ENCODE measurements at regions not wholly inside any gene's neighbourhood (a gene's known extent, or its start where the extent isn't known, plus 50 kb on each side); places are given as distances from the start of the nearest gene placed in this dataset.

DNA sequence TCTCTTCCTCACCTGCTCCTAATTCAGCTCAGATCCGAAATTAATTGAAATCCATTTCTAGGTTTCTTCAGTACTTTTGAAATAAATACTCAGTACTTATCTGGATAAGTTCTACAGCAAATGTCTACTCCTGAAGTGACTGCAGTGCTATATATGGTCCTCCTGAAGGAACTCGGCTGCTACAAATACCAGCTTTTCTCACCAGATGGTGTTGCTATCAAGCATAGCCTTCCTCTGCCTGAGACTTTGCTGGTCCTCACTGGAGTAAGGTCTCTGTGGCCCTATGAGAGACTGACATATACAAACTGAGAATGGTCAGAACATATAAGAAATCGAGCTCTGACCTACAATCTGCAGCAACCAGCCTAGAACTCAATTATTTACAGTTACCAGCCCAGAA is 161.6 kb downstream of the NDFIP2 start:
- Histone ChIP-seq H3K4me1 (no peaks in the 10 kb centered on the region), H3K27ac (no peak overlapping the region), H3K4me3 (no peak overlapping the region), H3K27me3 (replicated peaks in 1 of 7) (no peaks in the 10 kb centered on the region), H3K36me3 (no peaks in the 10 kb centered on the region), H3K9me3 (no peaks in the 10 kb centered on the region)
- intact Hi-C loops (cut with DNase I; ENCODE audit: low total_unique reads): no loop called here
- no peak for DNase-seq
- no peak for TF ChIP-seq POLR2AphosphoS5 (IDR thresholded peaks at IDR 0.05)
- TF ChIP-seq, protein P1, sequence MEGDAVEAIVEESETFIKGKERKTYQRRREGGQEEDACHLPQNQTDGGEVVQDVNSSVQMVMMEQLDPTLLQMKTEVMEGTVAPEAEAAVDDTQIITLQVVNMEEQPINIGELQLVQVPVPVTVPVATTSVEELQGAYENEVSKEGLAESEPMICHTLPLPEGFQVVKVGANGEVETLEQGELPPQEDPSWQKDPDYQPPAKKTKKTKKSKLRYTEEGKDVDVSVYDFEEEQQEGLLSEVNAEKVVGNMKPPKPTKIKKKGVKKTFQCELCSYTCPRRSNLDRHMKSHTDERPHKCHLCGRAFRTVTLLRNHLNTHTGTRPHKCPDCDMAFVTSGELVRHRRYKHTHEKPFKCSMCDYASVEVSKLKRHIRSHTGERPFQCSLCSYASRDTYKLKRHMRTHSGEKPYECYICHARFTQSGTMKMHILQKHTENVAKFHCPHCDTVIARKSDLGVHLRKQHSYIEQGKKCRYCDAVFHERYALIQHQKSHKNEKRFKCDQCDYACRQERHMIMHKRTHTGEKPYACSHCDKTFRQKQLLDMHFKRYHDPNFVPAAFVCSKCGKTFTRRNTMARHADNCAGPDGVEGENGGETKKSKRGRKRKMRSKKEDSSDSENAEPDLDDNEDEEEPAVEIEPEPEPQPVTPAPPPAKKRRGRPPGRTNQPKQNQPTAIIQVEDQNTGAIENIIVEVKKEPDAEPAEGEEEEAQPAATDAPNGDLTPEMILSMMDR (IDR thresholded peaks at IDR 0.05 in 8 of 11, conservative IDR thresholded peaks at IDR 0.05 in 3 of 11): no peak
- no peak for TF ChIP-seq POLR2A (IDR thresholded peaks at IDR 0.05)
- 74 to 81% (median 75%) methylated on average over 3 of the region's 3 CpGs for WGBS, 5 donors

DNA sequence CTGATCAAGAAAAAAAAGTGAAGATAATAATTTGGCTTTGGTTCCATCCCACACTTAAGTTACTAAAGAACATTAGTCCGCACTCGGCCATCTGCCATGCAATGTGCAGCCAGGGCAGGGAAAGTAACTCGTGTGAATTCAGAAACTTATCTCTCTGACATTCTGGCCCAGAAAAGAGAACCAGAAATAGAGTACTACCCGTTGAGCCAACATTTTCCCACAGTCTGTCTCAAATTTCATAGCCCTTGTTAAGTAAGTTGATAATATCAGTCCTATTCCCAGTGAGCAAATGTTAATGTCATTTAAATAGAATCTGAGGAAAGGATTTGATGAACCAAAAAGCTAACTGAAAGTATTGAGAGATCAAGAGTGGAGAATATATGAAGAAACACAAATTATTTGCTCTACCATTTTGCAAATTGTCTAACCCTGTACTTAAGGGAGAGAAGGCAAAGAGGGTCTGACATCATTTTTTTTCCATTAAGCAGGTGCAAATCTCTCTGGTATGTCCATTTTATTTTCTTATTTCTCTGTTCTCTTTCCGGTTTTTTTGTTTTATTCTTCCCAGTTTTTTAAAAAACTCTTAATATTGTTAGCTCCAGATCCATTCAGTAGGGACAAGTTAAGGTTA is 156.3 kb downstream of the NDFIP2 start:
- Histone ChIP-seq H3K4me3 (no peak overlapping the region), H3K4me1 (no peaks in the 10 kb centered on the region), H3K9me3 (no peaks in the 10 kb centered on the region), H3K36me3 (no peaks in the 10 kb centered on the region), H3K27me3 (replicated peaks in 1 of 7) (no peaks in the 10 kb centered on the region), H3K27ac (no peak overlapping the region)
- WGBS, 5 donors: 51 to 68% (median 56%) methylated on average over 5 of the region's 5 CpGs
- DNase-seq: no peak
- intact Hi-C loops (cut with DNase I; ENCODE audit: low total_unique reads): no loop called here
- TF ChIP-seq, protein P1 (IDR thresholded peaks at IDR 0.05 in 8 of 11, conservative IDR thresholded peaks at IDR 0.05 in 3 of 11): no peak
- TF ChIP-seq POLR2AphosphoS5 (IDR thresholded peaks at IDR 0.05): no peak
- TF ChIP-seq POLR2A (IDR thresholded peaks at IDR 0.05): no peak

DNA sequence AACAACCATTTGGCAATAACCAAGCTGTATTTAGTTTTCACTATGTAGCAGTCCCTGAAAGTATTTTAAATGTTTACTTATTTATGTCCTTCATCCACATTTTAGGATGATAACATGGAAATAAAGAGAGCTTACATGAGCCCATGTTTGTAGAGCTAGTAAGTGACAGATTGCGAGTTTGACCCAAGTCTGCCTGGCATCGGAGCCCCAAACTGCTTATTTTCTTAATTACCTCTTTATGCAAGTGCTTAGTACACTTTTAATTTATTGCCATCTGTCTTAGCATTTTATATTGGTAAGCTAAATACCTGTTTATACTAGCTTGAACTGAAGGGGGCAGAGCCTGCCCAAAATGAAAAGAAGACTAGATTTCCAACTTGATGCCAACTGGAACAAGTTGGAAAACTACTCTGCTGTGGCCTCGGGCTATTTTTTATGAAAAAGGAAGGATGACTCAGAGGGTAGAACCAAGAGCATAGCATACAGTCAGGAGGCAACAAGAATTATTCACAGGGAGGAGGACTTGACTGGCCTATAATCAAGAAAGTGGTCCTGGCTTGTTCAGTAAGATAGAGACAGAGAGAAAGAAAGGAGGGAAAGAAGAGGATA is 150.2 kb downstream of the NDFIP2 start:
- Histone ChIP-seq H3K9me3 (no peaks in the 10 kb centered on the region), H3K27me3 (replicated peaks in 1 of 7) (no peaks in the 10 kb centered on the region), H3K4me3 (no peak overlapping the region), H3K4me1 (no peaks in the 10 kb centered on the region), H3K36me3 (no peaks in the 10 kb centered on the region), H3K27ac (no peak overlapping the region)
- no peak for DNase-seq
- 67 to 75% (median 74%) methylated on average over 3 of the region's 3 CpGs for WGBS, 5 donors
- intact Hi-C loops (cut with DNase I; ENCODE audit: low total_unique reads): no loop called here
- no peak for TF ChIP-seq POLR2AphosphoS5 (IDR thresholded peaks at IDR 0.05)

DNA sequence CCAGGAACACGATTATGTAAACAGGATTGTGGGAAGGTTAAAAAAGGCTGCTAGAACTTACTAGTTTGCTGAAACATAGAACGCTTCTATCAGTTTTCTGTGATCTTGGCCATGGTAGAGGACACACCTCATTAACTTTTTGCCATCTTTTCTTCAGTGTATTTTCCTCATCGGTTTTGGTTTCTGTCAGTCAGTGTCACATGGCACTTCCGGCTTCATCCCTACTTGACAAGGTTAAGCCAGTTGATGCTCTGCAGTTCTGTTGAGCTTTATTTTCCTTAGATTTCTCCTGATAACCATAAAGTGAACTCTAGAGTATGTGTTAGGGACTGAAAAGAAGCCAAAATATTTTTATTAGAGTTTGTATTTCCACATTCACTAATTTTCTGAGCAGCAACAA is 147.5 kb downstream of the NDFIP2 start:
- 47 to 77% (median 66%) methylated on average over 4 of the region's 4 CpGs for WGBS, 5 donors
- DNase-seq: no peak
- Histone ChIP-seq H3K9me3 (no peaks in the 10 kb centered on the region), H3K36me3 (no peaks in the 10 kb centered on the region), H3K4me1 (no peaks in the 10 kb centered on the region), H3K27ac (no peak overlapping the region), H3K4me3 (no peak overlapping the region), H3K27me3 (replicated peaks in 1 of 7) (no peaks in the 10 kb centered on the region)
- intact Hi-C loops (cut with DNase I; ENCODE audit: low total_unique reads): no loop called here
- TF ChIP-seq, protein P1 (IDR thresholded peaks at IDR 0.05 in 8 of 11, conservative IDR thresholded peaks at IDR 0.05 in 3 of 11): no peak
- TF ChIP-seq POLR2AphosphoS5 (IDR thresholded peaks at IDR 0.05): no peak
- no peak for TF ChIP-seq POLR2A (IDR thresholded peaks at IDR 0.05)

Measured in spleen (tissue), 11 donors.